ENCODE measurements at regions not wholly inside any gene's neighbourhood (a gene's known extent, or its start where the extent isn't known, plus 50 kb on each side); places are given as distances from the start of the nearest gene placed in this dataset.
A peak's percentile ranks its signal among the peaks of the same experiment; 100 is the strongest.
"Not testable (repeated sequence)": the region's sequence is repeated elsewhere in the genome, so short reads cannot be mapped to it uniquely, and the experiment has no call there.

GRCh38 chr2:163906410-163906809, 170.6 kb upstream of the FIGN start:
- Histone ChIP-seq H3K27ac (no peak overlapping the region), H3K36me3 (no peaks in the 10 kb centered on the region), H3K4me1 (no peaks in the 10 kb centered on the region), H3K27me3 (no peaks in the 10 kb centered on the region), H3K9me3 (peaks cover 0 to 7% (median 2%) of the 10 kb centered on the region in 4 donors), H3K4me3 (no peak overlapping the region)
- TF ChIP-seq POLR2A (IDR thresholded peaks at IDR 0.05) (no peak), CTCF (IDR thresholded peaks at IDR 0.05) (no peak)
- DNase-seq, result no peak

GRCh38 chr2:163897799-163898198, 162.0 kb upstream of the FIGN start:
- no peaks in the 10 kb centered on the region for H3K27me3 ChIP-seq
- no peak overlapping the region for H3K4me3 ChIP-seq
- H3K9me3 ChIP-seq, result no peaks in the 10 kb centered on the region
- H3K27ac ChIP-seq, result no peak overlapping the region
- no peaks in the 10 kb centered on the region for H3K4me1 ChIP-seq
- no peak for DNase-seq
- TF ChIP-seq POLR2A (IDR thresholded peaks at IDR 0.05), result no peak
- no peaks in the 10 kb centered on the region for H3K36me3 ChIP-seq

GRCh38 chr2:163893444-163893843, 157.6 kb upstream of the FIGN start:
- not testable (repeated sequence) for H3K4me1 ChIP-seq, DNase-seq, H3K36me3 ChIP-seq, H3K27me3 ChIP-seq, H3K27ac ChIP-seq, H3K9me3 ChIP-seq, H3K4me3 ChIP-seq

GRCh38 chr2:163888591-163888990, 152.8 kb upstream of the FIGN start:
- Histone ChIP-seq H3K9me3 (no peaks in the 10 kb centered on the region), H3K4me3 (no peak overlapping the region), H3K4me1 (no peaks in the 10 kb centered on the region), H3K27me3 (no peaks in the 10 kb centered on the region), H3K27ac (no peak overlapping the region), H3K36me3 (no peaks in the 10 kb centered on the region)
- TF ChIP-seq CTCF (IDR thresholded peaks at IDR 0.05), result no peak
- TF ChIP-seq POLR2A (IDR thresholded peaks at IDR 0.05), result no peak
- DNase-seq, result no peak

GRCh38 chr2:163887182-163887581, 151.4 kb upstream of the FIGN start:
- no peak for DNase-seq
- H3K9me3 ChIP-seq, result no peaks in the 10 kb centered on the region
- no peaks in the 10 kb centered on the region for H3K4me1 ChIP-seq
- H3K27ac ChIP-seq, result no peak overlapping the region
- H3K36me3 ChIP-seq, result no peaks in the 10 kb centered on the region
- H3K27me3 ChIP-seq, result no peaks in the 10 kb centered on the region
- H3K4me3 ChIP-seq, result no peak overlapping the region
- TF ChIP-seq POLR2A (IDR thresholded peaks at IDR 0.05) (no peak), CTCF (IDR thresholded peaks at IDR 0.05) (peak in 1 of 6 experiments; percentile 17)

- TF ChIP-seq CTCF (IDR thresholded peaks at IDR 0.05), result no peak
- no peak for TF ChIP-seq POLR2A (IDR thresholded peaks at IDR 0.05)
- no peak overlapping the region for H3K4me3 ChIP-seq
- no peaks in the 10 kb centered on the region for H3K9me3 ChIP-seq
- H3K36me3 ChIP-seq, result no peaks in the 10 kb centered on the region
- no peak overlapping the region for H3K27ac ChIP-seq
- no peaks in the 10 kb centered on the region for H3K4me1 ChIP-seq
- DNase-seq, result no peak
- no peaks in the 10 kb centered on the region for H3K27me3 ChIP-seq
Measured at GRCh38 chr2:163884416-163884815, 148.6 kb upstream of the FIGN start.

- H3K27me3 ChIP-seq, result no peaks in the 10 kb centered on the region
- H3K4me3 ChIP-seq, result no peak overlapping the region
- no peak overlapping the region for H3K27ac ChIP-seq
- DNase-seq, result no peak
- H3K9me3 ChIP-seq, result no peaks in the 10 kb centered on the region
- TF ChIP-seq CTCF (IDR thresholded peaks at IDR 0.05) (peak in 1 of 6 experiments; percentile 3), POLR2A (IDR thresholded peaks at IDR 0.05) (no peak)
- H3K4me1 ChIP-seq, result no peaks in the 10 kb centered on the region
- H3K36me3 ChIP-seq, result no peaks in the 10 kb centered on the region
Measured at GRCh38 chr2:163878718-163879117, 142.9 kb upstream of the FIGN start.

Data from Peyer's patch (tissue), 4 donors.